Vagina (tissue), 2 donors: ENCODE measurements at regions not wholly inside any gene's neighbourhood (a gene's known extent, or its start where the extent isn't known, plus 50 kb on each side); places are given as distances from the start of the nearest gene placed in this dataset.

ENCODE experiments used
- POLR2A ChIP-seq, 2 donors: fragments of 450-650 bp; IDR thresholded peaks; one replicate each; pipeline ENCODE4 v1.6.1; 2017; ENCODE audit warnings: antibody characterized with exemption in 2 of 2, mild to moderate bottlenecking in 2 of 2, moderate library complexity in 2 of 2
- POLR2AphosphoS5 ChIP-seq, 2 donors: sonication (generic); formaldehyde crosslinking; IDR thresholded peaks; one replicate each; pipeline ENCODE4 v1.9.0; 2017; ENCODE audit warnings: antibody characterized with exemption in 2 of 2, mild to moderate bottlenecking in 2 of 2, low read depth in 1 of 2; ENCODE audit not compliant: insufficient read depth in 1 of 2
- TF ChIP-seq, protein P1 (sequence below), 3 experiments: fragments of 450-650 bp in 2 of 3; fragments of 200-600 bp in 1 of 3; sonication (generic) in 1 of 3; IDR thresholded peaks; one replicate each; pipeline ENCODE4 v1.5.1; 2017 to 2019; ENCODE audit warnings: antibody characterized with exemption in 3 of 3, mild to moderate bottlenecking in 2 of 3, moderate library complexity in 2 of 3

DNA sequence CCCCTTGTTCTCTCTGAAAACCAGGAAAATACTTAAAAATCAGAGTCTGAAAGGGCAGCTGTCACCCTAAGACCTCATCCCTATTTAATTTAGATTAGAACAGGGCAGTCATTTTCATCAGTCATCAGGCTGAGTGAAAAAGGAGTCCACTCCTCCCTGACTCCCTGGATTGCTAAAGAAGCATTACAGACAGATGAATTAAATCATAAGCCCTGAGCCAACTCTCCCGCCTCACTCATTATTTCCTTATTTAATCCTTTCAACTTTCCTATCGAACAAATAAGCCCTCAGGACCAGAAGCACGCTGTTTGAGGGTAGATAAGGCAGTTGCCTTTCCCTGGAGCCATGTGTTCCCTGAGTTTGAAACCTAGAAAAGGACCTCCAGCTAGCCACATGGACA lies 201.9 kb upstream of the ANKRD55 start:
- no peak for TF ChIP-seq POLR2AphosphoS5 (IDR thresholded peaks at IDR 0.05; ENCODE audit: insufficient read depth in 1 of 2, low read depth in 1 of 2)
- TF ChIP-seq, protein P1, sequence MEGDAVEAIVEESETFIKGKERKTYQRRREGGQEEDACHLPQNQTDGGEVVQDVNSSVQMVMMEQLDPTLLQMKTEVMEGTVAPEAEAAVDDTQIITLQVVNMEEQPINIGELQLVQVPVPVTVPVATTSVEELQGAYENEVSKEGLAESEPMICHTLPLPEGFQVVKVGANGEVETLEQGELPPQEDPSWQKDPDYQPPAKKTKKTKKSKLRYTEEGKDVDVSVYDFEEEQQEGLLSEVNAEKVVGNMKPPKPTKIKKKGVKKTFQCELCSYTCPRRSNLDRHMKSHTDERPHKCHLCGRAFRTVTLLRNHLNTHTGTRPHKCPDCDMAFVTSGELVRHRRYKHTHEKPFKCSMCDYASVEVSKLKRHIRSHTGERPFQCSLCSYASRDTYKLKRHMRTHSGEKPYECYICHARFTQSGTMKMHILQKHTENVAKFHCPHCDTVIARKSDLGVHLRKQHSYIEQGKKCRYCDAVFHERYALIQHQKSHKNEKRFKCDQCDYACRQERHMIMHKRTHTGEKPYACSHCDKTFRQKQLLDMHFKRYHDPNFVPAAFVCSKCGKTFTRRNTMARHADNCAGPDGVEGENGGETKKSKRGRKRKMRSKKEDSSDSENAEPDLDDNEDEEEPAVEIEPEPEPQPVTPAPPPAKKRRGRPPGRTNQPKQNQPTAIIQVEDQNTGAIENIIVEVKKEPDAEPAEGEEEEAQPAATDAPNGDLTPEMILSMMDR (IDR thresholded peaks at IDR 0.05): no peak
- TF ChIP-seq POLR2A (IDR thresholded peaks at IDR 0.05): no peak
